Dedifferentiated amniotic fluid mesenchymal stem cell (primary cell): ENCODE measurements at regions not wholly inside any gene's neighbourhood (a gene's known extent, or its start where the extent isn't known, plus 50 kb on each side); places are given as distances from the start of the nearest gene placed in this dataset.
A peak's percentile ranks its signal among the peaks of the same experiment; 100 is the strongest.

ENCODE experiments used
- DNase-seq: peaks from one replicate; pipeline ENCODE4 v3.0.0-alpha.2; 2016; ENCODE audit errors: extremely low spot score

- no peak for DNase-seq
Observed at GRCh38 chr10:128221807-128222206, 95.6 kb upstream of the MKI67 start.

- DNase-seq = no peak
Observed at GRCh38 chr10:128222332-128222849, 96.2 kb upstream of the MKI67 start.

- no peak for DNase-seq
Observed at GRCh38 chr10:128230401-128230800, 104.2 kb upstream of the MKI67 start.

- DNase-seq = no peak
Observed at GRCh38 chr10:128233422-128233821, 107.2 kb upstream of the MKI67 start.

- DNase-seq = no peak
Observed at GRCh38 chr10:128237710-128238109, 111.5 kb upstream of the MKI67 start.

- no peak for DNase-seq
Observed at GRCh38 chr10:128241023-128241422, 114.8 kb upstream of the MKI67 start.

- DNase-seq = no peak
Observed at GRCh38 chr10:128242641-128243040, 116.4 kb upstream of the MKI67 start.

- DNase-seq = no peak
Observed at GRCh38 chr10:128245026-128245425, 118.8 kb upstream of the MKI67 start.

- no peak for DNase-seq
Observed at GRCh38 chr10:128247576-128247975, 121.4 kb upstream of the MKI67 start.

GRCh38 chr10:128254476-128254875 is 128.3 kb upstream of the MKI67 start:
- DNase-seq = no peak

- no peak for DNase-seq
Observed at GRCh38 chr10:128257428-128257827, 131.2 kb upstream of the MKI67 start.

GRCh38 chr10:128258421-128258976 is 132.3 kb upstream of the MKI67 start:
- DNase-seq = no peak

GRCh38 chr10:128263891-128264688 is 137.9 kb upstream of the MKI67 start:
- peak; percentile 46 for DNase-seq

GRCh38 chr10:128265596-128265995 is 139.4 kb upstream of the MKI67 start:
- DNase-seq = no peak

- DNase-seq = no peak
Observed at GRCh38 chr10:128267581-128267980, 141.4 kb upstream of the MKI67 start.

GRCh38 chr10:128268015-128268722 is 141.9 kb upstream of the MKI67 start:
- no peak for DNase-seq

GRCh38 chr10:128274938-128275337 is 148.7 kb upstream of the MKI67 start:
- DNase-seq = no peak

- no peak for DNase-seq
Observed at GRCh38 chr10:128275388-128276177, 149.4 kb upstream of the MKI67 start.

- no peak for DNase-seq
Observed at GRCh38 chr10:128277267-128277840, 151.1 kb upstream of the MKI67 start.

GRCh38 chr10:128278362-128278761 is 152.1 kb upstream of the MKI67 start:
- DNase-seq = no peak

- no peak for DNase-seq
Observed at GRCh38 chr10:128280271-128280670, 154.0 kb upstream of the MKI67 start.

GRCh38 chr10:128281343-128281742 is 155.1 kb upstream of the MKI67 start:
- DNase-seq = no peak
